HCT116 (cell line): ENCODE measurements at regions not wholly inside any gene's neighbourhood (a gene's known extent, or its start where the extent isn't known, plus 50 kb on each side); places are given as distances from the start of the nearest gene placed in this dataset.

ENCODE experiments used
- CTCF ChIP-seq, 3 experiments: fragments of 200-600 bp in 1 of 3; sonication (generic) in 1 of 3; IDR thresholded peaks in 2 of 3; conservative IDR thresholded peaks in 1 of 3; 2 replicates each; pipeline ENCODE4 v1.5.1; 2012 to 2017; ENCODE audit warnings: low read depth in 2 of 3, low read length in 2 of 3, antibody characterized with exemption in 1 of 3, borderline replicate concordance in 1 of 3, control low read depth in 1 of 3, mild to moderate bottlenecking in 1 of 3, mixed read lengths in 1 of 3, mixed run types in 1 of 3, moderate library complexity in 1 of 3; ENCODE audit not compliant: insufficient read depth in 1 of 3
- POLR2A ChIP-seq: IDR thresholded peaks from 2 replicates; pipeline ENCODE4 v1.7.0; 2011; ENCODE audit warnings: borderline replicate concordance; ENCODE audit not compliant: insufficient read depth, insufficient read length; ENCODE audit errors: extremely low read depth
- RAD21 ChIP-seq: IDR thresholded peaks from 2 replicates; pipeline ENCODE4 v1.6.1; 2012; ENCODE audit warnings: low read depth, mild to moderate bottlenecking
- REST ChIP-seq: IDR thresholded peaks from 2 replicates; pipeline ENCODE4 v1.6.1; 2012; ENCODE audit warnings: low read depth
- TCF7L2 ChIP-seq: IDR thresholded peaks from 2 replicates; pipeline ENCODE4 v1.7.0; 2011; ENCODE audit warnings: borderline replicate concordance, inconsistent platforms; ENCODE audit not compliant: insufficient read depth, insufficient read length; ENCODE audit errors: extremely low read depth

DNA sequence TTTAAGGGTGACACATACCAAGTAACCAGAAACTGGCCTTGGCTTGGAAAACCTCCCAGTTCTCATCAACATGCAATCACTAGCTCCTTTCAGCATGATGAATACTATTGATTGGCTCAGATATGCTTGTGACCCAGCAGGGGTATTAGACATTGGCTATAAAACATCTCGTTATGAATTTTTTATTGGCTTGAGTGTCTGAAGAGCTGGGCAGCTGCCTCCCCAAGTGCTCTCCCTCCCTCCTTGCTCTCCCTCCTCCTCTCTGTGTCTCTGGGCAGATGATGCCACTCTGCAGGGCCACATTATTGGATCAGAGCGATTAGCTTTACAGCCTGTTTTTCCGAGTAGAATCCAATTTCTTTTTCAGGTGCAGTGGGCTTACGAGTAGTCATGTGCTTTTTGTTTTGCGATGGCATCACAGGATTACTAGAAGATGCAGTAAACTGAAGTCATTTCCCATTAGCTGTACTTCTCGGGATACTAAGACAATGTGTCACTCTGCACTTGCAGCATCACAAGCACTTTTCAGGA is 79.3 kb upstream of the ATF3 start:
- TF ChIP-seq CTCF (IDR thresholded peaks at IDR 0.05 in 2 of 3, conservative IDR thresholded peaks at IDR 0.05 in 1 of 3; ENCODE audit: borderline replicate concordance in 1 of 3, insufficient read depth in 1 of 3, low read depth in 2 of 3, low read length in 2 of 3): no peak
- TF ChIP-seq POLR2A: no peak
- TF ChIP-seq TCF7L2: no peak
- TF ChIP-seq REST: no peak
- TF ChIP-seq RAD21: no peak
